Left ventricle myocardium inferior (tissue), 1 donor: ENCODE measurements at regions not wholly inside any gene's neighbourhood (a gene's known extent, or its start where the extent isn't known, plus 50 kb on each side); places are given as distances from the start of the nearest gene placed in this dataset.

Experiments used
- DNase-seq: peaks from one replicate; pipeline ENCODE4 v3.0.0-alpha.2; 2020
- H3K27ac ChIP-seq: fragments of 200-600 bp; replicated peaks from 2 replicates; pipeline ENCODE4 v1.8.0; 2021
- H3K27me3 ChIP-seq: fragments of 200-600 bp; 2 replicates; pipeline ENCODE4 v1.8.0; 2021; ENCODE audit warnings: low read depth
- H3K36me3 ChIP-seq: fragments of 200-600 bp; 2 replicates; pipeline ENCODE4 v1.8.0; 2021
- H3K4me1 ChIP-seq: fragments of 200-600 bp; 2 replicates; pipeline ENCODE4 v1.8.0; 2021
- H3K4me3 ChIP-seq: fragments of 200-600 bp; 2 replicates; pipeline ENCODE4 v1.8.0; 2021; ENCODE audit warnings: mild to moderate bottlenecking, moderate library complexity
- H3K9me3 ChIP-seq: fragments of 200-600 bp; replicated peaks from 2 replicates; pipeline ENCODE4 v1.8.0; 2021
- CTCF ChIP-seq: fragments of 200-600 bp; IDR thresholded peaks from 2 replicates; pipeline ENCODE4 v1.8.0; 2021; ENCODE audit warnings: antibody characterized with exemption, mild to moderate bottlenecking, borderline replicate concordance
- intact Hi-C: fragments of 100-400 bp; cut with micrococcal nuclease; formaldehyde crosslinking; loops from one replicate; pipeline ENCODE4 v1.11.0; 2022
- donor health status: DM: no; HTN: yes; CAD: no; lungs with severe emphysema.

GRCh38 chr3:68441054-68441453, 491.3 kb downstream of the TAFA4 start:
- H3K27ac ChIP-seq: no peak overlapping the region
- H3K9me3 ChIP-seq: no peaks in the 10 kb centered on the region
- TF ChIP-seq CTCF: no peak
- no peaks in the 10 kb centered on the region for H3K36me3 ChIP-seq
- no peaks in the 10 kb centered on the region for H3K4me1 ChIP-seq
- H3K27me3 ChIP-seq: no peaks in the 10 kb centered on the region
- DNase-seq: no peak
- intact Hi-C loops: no loop called here
- no peak overlapping the region for H3K4me3 ChIP-seq

- Histone ChIP-seq H3K27me3 (no peaks in the 10 kb centered on the region), H3K27ac (no peak overlapping the region), H3K36me3 (no peaks in the 10 kb centered on the region), H3K4me3 (no peak overlapping the region), H3K9me3 (no peaks in the 10 kb centered on the region), H3K4me1 (no peaks in the 10 kb centered on the region)
- no peak for DNase-seq
- intact Hi-C loops: no loop called here
- no peak for TF ChIP-seq CTCF
These were observed 495.5 kb downstream of the TAFA4 start for GRCh38 chr3:68436619-68437401.

GRCh38 chr3:68428495-68428894, 503.9 kb downstream of the TAFA4 start:
- Histone ChIP-seq H3K4me1 (no peaks in the 10 kb centered on the region), H3K9me3 (no peaks in the 10 kb centered on the region), H3K4me3 (no peak overlapping the region), H3K36me3 (no peaks in the 10 kb centered on the region), H3K27ac (no peak overlapping the region), H3K27me3 (no peaks in the 10 kb centered on the region)
- DNase-seq: no peak
- intact Hi-C loops: no loop called here
- TF ChIP-seq CTCF: no peak

DNA sequence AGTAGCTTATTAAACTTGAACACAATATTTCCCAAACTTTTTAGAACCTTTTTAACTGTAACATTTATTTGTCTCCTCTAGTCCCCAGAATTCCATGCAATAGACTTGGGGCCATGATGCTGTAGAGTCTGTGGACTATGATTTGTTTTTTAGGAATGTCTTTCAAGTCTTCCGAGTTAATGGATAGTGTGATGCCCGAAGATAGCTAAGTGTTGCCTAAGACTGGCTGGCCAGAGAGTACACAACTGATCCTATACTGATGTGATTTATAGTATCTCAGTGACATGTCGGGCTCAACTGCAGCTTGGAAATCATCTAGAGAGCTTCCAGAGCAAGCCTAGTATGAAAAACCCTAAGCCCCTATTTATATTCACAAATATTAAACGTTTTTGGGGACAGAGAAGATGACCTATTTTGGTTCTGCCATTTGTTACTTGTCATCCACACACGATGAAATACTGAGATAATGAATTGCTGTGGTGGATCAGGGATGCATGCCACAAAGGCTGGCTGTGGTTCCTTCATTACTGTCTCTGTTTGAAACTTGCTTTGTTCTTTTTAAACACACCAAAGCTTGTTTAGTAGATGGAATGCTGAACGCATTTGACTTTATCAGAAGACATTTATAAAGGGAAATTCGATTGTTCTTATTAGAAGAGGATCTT, 507.4 kb downstream of the TAFA4 start:
- H3K9me3 ChIP-seq: no peaks in the 10 kb centered on the region
- H3K4me3 ChIP-seq: no peak overlapping the region
- peaks cover 5% of the 10 kb centered on the region for H3K27me3 ChIP-seq
- H3K36me3 ChIP-seq: no peaks in the 10 kb centered on the region
- no peak for TF ChIP-seq CTCF
- DNase-seq: no peak
- no peaks in the 10 kb centered on the region for H3K4me1 ChIP-seq
- intact Hi-C loops: no loop called here
- H3K27ac ChIP-seq: no peak overlapping the region

GRCh38 chr3:68408626-68409025, 523.7 kb downstream of the TAFA4 start:
- H3K4me1 ChIP-seq: no peaks in the 10 kb centered on the region
- no peak for DNase-seq
- peaks cover 6% of the 10 kb centered on the region for H3K9me3 ChIP-seq
- intact Hi-C loops: no loop called here
- H3K4me3 ChIP-seq: no peak overlapping the region
- H3K27me3 ChIP-seq: no peaks in the 10 kb centered on the region
- H3K36me3 ChIP-seq: no peaks in the 10 kb centered on the region
- no peak overlapping the region for H3K27ac ChIP-seq
- TF ChIP-seq CTCF: no peak
